ENCODE measurements at regions not wholly inside any gene's neighbourhood (a gene's known extent, or its start where the extent isn't known, plus 50 kb on each side); places are given as distances from the start of the nearest gene placed in this dataset.

DNA sequence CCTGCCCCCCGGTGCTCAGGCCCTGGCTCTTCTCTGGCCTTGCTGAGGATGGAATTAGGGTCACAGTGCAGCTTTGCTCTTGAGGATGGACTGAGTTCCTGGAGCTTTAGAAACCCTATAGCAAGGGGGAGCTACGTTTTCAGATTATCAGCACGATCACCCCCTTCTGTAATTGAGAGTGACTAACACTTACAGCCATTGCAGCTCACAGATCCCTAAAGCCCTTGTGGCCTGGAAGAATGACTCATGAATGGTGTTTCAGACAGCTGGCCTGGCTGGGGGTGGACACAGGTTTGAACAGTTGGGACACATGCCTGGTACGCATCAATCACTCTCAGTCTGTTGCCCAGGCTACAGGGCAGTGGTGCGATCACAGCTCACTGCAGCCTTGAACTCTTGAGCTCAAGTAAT lies 79.7 kb upstream of the IGFBP5 start:
- TF ChIP-seq, protein P1, sequence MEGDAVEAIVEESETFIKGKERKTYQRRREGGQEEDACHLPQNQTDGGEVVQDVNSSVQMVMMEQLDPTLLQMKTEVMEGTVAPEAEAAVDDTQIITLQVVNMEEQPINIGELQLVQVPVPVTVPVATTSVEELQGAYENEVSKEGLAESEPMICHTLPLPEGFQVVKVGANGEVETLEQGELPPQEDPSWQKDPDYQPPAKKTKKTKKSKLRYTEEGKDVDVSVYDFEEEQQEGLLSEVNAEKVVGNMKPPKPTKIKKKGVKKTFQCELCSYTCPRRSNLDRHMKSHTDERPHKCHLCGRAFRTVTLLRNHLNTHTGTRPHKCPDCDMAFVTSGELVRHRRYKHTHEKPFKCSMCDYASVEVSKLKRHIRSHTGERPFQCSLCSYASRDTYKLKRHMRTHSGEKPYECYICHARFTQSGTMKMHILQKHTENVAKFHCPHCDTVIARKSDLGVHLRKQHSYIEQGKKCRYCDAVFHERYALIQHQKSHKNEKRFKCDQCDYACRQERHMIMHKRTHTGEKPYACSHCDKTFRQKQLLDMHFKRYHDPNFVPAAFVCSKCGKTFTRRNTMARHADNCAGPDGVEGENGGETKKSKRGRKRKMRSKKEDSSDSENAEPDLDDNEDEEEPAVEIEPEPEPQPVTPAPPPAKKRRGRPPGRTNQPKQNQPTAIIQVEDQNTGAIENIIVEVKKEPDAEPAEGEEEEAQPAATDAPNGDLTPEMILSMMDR (IDR thresholded peaks at IDR 0.05; ENCODE audit: extremely low read depth, missing control alignments) = no peak
- DNase-seq (ENCODE audit: low spot score) = no peak

DNA sequence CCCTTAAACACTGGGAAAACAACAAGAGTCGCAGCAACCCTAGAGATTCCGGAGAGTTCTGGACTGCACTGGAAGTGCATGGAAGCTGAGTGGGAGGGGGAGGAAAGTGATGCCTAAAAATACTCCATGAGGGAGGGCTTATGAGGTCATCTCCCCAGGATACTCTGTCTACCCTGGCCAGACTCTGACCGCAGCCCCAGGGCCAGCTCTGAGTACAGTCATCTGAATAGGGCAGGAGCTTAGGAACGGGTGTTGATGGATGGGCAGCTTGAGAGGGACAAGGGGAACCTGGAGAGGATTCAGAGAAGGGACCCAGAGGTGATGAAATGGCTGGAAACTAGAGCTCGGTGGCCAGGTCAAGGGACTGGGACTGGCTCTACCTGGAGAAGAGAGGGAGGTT lies 79.3 kb upstream of the IGFBP5 start:
- TF ChIP-seq, protein P1 (IDR thresholded peaks at IDR 0.05; ENCODE audit: extremely low read depth, missing control alignments) = no peak
- no peak for DNase-seq (ENCODE audit: low spot score)

DNA sequence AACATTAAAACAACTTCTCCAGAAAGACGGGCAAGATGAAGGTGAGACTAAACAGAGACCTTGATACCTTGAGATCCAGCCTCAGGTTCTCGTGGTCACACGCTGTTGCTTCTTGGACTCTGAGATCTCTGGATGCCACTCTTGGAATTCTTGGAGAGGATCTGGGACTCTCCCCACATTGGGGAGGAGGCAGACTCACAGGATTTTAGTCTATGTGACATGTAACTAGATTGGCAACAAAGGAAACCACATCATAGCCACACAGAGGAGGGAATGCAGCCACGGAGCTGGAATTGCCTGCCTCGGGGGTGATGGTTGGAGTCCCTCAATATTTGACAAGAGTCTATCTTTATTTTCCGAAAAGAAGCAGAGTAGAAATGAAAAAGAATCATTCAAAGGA lies 78.8 kb upstream of the IGFBP5 start:
- no peak for DNase-seq (ENCODE audit: low spot score)
- TF ChIP-seq, protein P1 (IDR thresholded peaks at IDR 0.05; ENCODE audit: extremely low read depth, missing control alignments) = no peak

DNA sequence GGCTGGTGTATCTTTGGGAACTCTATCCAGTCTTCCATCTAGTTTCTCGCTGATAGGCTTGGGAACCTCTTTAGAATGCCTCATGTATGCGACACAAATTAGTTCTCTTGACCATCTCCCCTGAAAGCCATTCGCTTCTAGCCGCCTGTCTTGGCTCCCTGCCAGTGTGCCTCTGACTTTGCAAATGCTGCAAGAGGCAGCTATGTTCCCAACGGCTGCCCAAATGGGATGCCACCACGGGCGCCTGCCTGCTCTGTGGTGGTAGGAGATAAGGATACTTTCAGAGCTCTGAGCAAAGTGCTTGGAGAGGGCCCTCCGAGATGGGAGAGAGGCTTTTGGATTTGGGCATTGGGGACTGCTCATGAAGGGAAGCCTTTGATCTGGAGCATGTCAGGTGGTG lies 77.7 kb upstream of the IGFBP5 start:
- DNase-seq (ENCODE audit: low spot score) = no peak
- TF ChIP-seq, protein P1 (IDR thresholded peaks at IDR 0.05; ENCODE audit: extremely low read depth, missing control alignments) = no peak

DNA sequence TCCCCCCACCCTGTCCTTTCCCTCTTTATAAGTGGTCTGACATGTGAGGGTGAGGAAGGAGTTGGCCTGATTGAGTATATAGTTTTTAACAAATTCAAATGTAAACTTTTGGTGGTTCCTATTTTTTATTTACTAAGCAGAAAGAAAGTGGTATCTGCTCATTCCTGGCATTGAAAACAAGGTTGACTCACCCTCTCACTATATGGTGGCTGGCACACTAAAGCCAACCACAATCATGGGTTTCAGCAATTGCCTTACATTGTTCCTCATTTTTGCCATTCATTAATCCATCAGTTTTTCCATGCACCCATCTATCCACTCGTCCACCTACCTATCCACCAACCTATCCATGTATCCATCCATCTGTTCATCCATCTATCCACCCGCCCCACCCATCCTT lies 75.4 kb upstream of the IGFBP5 start:
- TF ChIP-seq, protein P1 (IDR thresholded peaks at IDR 0.05; ENCODE audit: extremely low read depth, missing control alignments) = no peak

DNA sequence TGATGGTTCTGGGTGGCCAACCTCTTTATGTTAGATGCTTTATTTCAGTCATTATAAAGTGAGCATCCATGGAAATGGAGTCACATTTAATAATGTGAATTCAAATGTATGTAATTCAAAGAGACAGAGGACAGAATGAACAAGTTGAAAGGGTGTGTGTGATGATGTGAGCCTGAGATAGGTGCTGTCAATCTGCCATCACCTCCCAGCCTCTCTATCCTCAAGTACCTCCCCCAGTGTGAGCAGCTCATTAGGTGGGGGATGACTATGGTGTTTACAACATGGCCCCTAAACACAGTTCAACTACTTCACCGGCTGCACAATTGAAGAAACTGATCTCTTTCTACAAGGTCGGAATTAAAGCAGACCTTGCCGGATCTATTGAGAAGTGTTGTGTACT lies 74.7 kb upstream of the IGFBP5 start:
- DNase-seq (ENCODE audit: low spot score) = no peak
- TF ChIP-seq, protein P1 (IDR thresholded peaks at IDR 0.05; ENCODE audit: extremely low read depth, missing control alignments) = no peak

More for the DNA sequence above, 75.4 kb upstream of the IGFBP5 start:
- DNase-seq (ENCODE audit: low spot score) = no peak

DNA sequence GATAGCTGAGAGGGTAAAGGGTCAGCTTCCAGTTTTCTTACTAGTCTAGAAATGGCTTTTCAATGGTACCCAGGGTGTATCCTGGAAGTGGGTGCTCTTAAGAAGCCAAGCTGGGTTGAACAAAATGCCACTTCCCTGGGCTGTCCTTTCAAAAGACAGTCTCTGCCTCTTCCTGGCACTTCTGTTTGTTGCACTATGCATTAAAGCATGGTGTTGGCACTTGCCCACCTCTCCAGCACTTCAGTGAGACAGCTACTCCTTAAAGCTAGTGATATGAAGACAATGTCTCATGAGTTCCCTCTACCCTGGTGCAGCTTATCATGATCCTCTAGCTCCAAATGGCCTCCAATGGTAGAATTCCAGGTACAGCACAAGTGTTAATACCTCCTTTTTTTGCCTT lies 74.3 kb upstream of the IGFBP5 start:
- TF ChIP-seq, protein P1 (IDR thresholded peaks at IDR 0.05; ENCODE audit: extremely low read depth, missing control alignments) = no peak
- DNase-seq (ENCODE audit: low spot score) = no peak

All from GM20000 (cell line).